GM21526 (cell line): ENCODE measurements at regions not wholly inside any gene's neighbourhood (a gene's known extent, or its start where the extent isn't known, plus 50 kb on each side); places are given as distances from the start of the nearest gene placed in this dataset.
"Not testable (repeated sequence)": the region's sequence is repeated elsewhere in the genome, so short reads cannot be mapped to it uniquely, and the experiment has no call there.

Experiments used
- ATAC-seq: cut with Tn5 transposase; IDR thresholded peaks from one replicate; pipeline ENCODE4 v1.9.1; 2021; ENCODE audit warnings: moderate library complexity; ENCODE audit not compliant: unreplicated experiment, low FRiP score

DNA sequence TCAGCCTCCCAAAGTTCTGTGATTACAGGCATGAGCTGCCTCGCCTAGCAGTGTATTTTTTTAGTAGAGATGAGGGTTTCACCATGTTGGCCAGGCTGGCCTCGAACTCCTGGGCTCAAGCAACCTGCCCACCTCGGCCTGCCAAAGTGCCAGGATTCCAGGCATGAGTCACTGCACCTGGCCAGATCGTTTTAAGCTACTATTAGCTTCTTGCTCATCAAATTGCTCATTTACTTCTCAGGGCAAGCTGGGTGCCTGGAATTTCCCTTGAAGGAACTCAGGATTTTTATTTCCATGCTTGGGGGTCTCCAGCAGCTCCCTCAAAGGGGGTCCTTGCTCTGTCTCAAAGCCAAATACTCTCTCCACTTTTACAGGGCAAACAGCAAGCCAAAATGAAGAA is 798.0 kb upstream of the AUTS2 start:
- no peak for ATAC-seq

DNA sequence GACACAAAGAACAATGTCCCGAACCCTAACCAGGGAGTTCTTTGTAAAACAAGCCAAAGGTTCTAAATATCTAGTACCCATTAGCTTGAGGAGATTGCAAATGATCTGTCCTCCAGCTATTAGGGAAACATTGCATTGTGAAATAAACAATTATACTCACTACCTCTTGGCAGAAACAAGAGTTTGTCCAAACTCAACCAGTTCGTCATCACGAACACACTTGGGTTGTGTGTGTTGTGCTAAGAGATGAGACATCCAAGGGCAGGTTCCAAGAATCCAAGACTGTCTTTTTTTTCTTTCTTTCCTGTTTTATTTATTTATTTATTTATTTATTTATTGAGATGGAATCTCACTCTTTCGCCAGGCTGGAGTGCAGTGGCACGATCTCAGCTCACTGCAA is 793.1 kb upstream of the AUTS2 start:
- ATAC-seq = no peak

DNA sequence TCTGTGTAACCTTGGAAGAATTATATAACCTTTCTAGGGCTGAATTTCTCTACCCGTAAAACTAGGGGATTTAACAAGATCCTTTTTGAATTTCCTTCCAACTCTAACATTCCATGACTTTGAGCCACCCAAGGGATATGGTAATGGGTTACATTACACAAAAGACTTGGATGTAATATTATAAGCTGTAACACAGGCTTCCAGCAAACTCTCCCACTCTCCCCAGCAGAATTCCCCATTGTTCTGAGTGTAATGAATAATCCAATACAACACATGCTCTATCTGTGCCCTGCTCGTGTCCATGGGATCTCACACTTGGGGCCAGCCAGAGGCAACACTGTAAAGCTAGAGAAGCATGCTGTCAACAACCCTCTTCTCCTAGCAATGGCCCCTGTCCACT is 790.6 kb upstream of the AUTS2 start:
- no peak for ATAC-seq

DNA sequence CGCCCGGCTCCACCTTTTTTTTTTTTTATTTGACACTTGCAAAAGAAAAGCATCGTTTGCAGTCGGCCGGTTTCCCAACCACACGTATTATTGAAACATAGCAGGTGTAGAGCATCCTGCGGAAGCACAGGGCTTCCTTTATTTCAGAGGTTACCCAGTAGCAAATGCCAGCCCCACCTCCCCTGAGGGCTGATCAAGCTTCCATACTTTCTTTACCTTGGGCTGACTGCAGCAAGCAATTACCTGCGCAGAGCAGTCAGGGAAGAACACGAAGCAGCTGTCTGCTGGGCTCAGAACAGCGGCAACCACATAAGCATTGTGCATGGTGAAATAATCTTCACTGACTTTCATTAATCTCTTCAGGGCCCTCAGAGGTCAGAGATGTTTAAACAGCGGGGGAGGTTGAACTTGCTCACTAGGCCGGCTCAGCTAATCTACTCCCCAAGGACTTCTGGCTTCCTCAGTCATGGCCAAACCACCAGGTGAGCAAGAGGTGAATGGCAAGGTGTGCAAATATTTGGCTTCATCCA is 784.7 kb upstream of the AUTS2 start:
- ATAC-seq = no peak

DNA sequence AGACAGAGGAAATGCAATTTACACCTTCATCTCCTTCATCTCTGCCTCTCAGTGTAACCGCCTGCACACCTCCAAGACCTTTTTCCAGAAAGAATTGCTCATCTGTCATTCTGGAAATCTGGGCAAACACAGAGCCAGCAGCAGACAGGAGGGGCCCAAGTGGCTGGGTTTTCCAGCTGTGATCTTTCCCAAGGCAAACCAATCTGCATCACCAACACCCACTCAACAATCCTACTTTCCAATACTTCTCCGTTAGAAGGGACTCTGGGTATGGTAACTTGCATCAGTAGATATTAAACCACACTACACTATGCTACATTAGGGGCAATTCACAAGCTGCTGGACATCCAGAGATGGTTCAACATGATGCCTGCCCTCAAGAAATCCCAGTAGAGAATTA is 781.8 kb upstream of the AUTS2 start:
- ATAC-seq = no peak

DNA sequence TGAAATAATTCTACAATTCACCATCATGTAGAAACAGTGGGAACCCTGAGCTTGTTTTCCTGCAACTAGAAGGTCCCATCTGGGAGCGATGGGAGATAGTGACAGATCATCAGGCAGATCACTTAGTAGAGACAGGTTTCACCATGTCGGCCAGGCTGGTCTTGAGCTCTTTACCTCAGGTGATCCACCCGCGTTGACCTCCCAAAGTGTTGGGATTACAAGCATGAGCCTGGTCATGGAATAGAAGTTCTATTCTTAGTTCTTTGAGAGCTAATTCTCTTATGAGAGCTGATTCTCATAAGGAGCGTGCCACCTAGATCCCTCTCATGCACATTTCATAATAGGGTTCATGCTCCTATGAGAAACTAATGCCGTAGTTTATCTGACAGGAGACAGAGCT is 778.0 kb upstream of the AUTS2 start:
- ATAC-seq = no peak

DNA sequence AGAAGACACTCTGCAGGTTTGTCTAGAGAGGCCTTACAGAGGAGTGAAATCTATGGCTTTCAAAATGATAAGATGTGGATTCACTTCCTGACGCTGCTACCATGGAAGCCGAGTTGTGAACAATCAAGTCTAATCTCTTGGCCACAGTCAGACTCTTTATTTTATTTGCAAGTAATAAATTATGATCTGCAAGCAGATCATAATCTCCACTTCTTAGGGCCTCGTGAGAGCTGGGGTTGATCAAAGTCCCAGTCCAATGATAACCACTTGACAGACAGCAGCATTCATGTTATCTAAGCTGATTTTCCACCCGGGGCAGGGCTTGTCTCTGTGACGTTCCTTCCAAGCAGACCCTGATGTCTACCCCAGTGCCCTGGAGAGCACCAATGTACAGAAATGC is 776.4 kb upstream of the AUTS2 start:
- ATAC-seq = no peak

DNA sequence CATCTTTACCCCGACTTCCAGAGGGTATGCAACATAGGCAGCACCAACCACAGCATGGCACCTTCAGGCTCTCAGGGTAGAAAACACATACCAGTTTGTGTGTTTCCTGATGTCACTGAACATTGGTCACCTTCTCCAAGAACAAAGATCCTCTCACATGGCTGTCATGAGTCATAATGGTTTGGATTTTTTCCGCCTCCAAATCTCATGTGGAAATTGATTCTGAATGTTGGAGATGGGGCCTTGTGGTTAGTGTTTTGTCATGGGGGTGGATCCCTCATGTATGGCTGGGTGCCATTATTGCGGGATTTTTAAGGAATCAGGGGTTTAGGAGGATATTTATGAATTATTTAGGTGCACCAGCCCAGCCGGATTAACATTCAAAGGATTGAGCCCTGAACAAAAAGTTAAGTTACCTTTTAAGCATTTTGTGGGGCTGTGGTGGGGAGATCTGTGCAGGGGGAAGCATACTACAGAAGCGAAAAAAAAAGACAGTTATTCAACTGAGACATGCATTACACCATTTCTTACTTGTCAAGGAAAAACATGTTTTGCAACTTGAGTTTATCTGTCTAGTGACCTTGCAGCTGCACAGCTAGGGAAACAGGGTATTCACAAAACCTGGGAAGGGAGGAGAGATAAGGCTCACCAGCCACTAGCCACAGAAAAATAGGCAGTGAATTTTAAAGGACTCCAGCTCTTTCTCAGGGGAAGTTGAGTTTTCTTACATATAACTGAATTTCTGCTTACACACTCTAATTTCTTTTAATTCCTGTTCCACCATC is 774.1 kb upstream of the AUTS2 start:
- no peak for ATAC-seq

DNA sequence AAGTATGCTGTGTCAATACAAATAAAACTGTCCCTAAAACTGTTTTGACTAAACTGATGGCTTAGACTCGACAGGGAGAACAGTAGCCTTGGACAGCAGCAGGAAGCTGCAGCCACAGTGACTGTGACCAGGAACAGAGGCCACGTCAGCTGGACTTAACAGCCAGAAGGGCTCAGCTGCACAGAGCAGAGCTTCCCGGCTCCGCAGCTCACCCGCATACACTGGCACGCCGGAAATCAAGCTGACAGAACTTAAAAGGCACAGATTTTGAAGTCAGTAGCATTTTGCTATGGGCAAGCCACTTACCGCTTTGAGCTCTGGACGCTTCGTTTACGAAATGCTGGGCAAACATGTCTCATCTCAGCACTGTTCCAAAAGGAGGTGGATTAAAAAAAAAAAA is 769.7 kb upstream of the AUTS2 start:
- ATAC-seq = no peak

DNA sequence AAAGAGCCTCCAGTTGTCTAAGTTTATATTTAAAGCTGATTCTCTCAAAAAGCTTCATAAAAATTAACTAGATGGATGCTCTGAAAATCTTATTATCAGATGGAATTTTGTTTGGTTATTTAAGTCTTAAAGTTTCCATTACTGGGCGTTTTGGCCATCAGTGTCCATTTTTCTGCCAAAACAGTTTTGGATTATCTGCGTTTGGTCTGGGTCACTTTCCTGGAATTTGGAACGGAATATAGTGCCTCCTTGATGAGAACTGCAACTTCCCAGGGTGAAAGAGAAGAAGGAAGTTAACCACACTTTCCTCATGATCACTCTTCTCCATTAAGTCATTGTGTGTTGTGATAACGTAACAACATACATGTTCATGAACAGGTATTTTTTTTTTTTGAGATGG is 764.9 kb upstream of the AUTS2 start:
- no peak for ATAC-seq

DNA sequence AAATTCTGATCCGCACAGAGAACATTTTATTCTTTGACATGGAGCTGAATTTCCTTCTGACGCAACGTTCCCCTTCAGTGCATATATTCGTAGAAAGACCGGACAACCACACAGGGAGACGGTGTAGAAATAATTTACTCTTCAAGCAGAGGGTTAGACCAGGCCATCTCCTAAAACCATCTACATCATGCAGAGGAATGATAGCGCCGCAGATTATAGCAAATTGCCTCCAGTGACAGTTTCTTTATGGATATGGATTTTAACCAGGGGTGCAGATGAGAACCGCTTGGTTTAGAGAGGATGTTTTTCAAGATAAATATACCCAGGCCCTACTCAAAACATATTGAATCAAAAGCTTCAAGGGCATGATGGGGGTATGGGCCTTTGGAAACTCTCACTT is 759.3 kb upstream of the AUTS2 start:
- ATAC-seq = no peak

DNA sequence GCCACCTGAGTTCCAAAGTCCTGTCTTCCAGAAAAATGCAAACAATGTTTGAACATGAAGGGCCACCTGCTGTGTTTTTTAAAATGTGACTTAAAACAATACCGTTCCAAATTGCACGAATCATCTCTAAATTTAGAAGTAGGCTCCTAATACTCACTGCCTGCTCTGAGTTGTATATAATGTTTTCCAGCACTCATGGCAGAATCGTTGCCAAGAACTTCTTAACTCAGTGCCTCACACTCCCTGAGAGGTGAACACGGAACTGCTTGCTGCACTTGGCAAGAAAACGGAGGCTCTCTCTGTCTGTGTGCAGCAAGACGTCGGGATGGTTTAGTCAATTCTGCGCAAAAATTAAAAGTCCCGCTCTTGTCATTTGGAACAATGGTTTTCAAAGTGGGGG is 757.3 kb upstream of the AUTS2 start:
- no peak for ATAC-seq

DNA sequence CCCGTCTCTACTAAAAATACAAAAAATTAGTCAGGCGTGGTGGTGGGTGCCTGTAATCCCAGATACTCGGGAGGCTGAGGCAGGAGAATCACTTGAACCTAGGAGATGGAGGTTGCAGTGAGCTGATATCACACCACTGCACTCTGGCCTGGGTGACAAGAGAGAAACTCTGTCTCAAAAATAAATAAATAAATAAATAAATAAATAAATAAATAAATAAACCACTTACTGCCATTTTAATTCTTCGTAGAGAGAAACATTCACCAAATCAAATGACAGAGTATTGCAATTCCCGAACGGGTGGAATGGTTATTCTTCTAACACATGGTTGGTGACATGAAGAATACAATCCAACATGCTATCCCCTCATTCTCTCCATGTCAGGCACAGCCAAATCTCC is 754.3 kb upstream of the AUTS2 start:
- not testable (repeated sequence) for ATAC-seq

DNA sequence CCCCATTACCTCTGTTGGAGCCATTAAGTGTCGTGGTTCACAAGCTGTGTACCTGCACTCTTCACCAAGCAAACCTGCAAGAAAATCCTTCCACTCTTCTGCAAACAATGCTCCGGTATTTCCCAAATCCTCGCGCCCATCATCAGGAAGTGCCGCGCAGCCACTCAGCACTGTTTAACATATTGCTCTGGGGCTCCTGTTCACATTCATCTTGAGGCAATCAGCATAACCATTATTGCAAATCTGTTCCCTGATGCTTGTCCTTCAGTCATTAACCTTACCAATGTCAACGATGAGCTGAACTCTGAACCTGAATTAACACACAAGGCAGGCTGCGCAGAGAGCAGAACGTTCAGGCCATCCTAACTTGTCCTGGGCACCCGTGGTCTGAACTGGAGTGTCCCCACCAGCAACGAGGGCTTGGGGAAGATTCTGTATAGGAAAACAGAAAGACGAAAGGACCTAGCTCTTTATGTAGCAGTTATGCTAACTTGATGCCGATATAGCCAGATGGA is 751.4 kb upstream of the AUTS2 start:
- no peak for ATAC-seq

DNA sequence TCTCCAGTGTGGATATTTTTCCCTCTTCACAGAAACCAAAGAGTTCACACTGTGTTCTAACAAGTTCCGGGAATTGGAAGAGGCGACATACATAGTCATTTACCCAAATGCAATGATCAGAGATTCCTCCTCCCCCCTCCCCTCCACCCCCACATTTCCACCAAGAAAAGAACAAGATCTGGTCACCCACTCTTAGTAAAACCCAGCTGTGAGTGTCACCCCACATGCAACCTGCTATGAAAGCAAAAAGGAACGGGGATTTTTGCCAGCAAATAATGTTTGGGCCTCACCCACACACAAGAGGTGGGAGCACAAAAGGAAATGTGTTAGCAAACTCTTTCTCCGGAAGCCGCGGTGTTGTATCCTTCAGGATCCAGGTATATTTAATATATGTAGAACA is 745.0 kb upstream of the AUTS2 start:
- no peak for ATAC-seq

DNA sequence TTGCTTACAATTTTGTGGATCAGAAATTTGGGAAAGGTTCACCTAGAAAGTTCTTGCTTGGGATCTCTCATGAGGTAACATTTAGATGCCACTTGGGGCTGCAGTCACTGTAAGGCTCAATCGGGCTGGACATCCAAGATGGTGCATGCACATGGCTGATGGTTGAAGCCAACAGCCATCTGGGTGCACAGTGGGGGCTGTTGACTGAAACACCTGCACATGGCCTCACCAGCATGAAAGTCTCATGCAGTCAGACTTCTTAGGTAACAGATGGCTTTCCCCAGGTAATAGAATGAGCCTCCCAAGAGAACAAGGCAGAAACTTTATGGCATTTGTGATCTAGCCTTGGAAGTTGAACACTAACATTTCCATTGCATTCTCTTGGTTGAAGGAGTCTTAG is 740.7 kb upstream of the AUTS2 start:
- no peak for ATAC-seq

DNA sequence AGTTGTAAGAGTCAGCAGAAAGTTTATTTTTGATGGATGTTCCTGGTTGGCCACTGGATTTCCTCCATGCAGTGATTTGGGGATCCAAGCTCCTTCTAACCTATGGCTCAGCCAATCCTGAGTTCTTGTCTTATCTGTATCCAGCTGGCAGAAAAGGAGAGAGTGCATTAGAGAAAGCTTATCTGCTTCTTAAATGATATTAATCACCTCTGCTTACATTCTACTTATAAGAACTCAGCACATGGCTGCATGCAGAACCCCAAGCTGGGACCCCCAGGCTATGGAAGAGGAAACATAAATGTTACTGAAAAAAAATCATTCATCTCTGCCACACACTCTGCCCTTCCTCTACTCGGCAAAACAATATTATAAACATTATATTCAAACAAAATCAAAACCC is 739.8 kb upstream of the AUTS2 start:
- ATAC-seq = no peak

DNA sequence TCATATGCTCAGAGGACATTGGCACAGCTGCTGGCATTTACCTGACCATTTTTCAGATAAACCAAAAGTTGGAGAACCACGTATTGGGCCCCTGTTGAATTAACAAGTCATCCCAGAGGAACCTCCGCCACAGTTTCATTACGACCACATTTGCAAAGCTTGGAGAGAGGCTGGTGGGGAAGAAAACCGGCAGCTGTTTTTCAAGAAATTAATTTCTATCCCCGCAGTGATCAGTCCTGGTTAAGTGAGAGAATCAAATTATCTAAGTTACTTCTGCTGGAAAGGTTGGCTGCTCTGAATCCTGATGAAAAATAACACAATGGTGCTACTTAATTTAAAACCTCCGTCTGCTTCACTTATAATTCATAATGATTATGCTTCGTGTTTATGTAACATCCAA is 737.1 kb upstream of the AUTS2 start:
- ATAC-seq = no peak

DNA sequence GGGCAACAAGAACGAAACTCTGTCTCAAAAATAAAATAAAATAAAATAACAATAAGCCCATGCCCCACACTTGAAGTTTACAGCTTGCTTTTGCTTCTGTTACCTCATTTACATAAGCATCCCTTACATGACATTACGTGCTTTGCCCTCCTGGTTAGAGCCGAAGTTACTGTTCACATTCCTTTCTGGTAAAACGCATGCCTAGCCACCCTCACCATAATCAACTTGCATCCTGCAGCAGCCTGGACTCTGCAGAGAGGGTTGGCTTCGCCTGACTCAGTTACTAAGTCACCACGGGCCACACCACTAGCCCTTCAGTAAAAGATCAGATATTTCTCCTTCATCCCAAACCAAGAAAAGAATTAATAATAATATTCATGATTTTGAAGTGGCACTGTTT is 736.0 kb upstream of the AUTS2 start:
- no peak for ATAC-seq

DNA sequence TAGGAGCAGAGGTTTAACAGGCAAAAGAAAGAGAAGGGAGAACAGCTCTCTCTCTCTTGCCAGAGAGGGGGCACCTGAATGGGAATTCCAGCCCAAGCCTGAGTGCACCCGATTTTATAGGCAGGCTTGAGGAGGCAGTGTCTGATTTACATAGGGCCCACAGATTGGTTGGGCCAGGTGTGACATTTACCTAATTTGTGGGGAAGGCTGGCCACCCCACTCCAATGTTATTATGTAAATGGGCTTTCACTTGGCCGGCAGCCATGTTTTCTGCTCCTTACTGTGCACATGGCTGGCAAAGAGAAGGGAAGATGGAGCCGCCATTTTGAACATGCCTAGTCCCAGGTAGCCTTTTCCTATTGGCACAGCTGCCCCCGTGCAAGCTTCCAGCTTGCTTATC is 735.5 kb upstream of the AUTS2 start:
- ATAC-seq = no peak

DNA sequence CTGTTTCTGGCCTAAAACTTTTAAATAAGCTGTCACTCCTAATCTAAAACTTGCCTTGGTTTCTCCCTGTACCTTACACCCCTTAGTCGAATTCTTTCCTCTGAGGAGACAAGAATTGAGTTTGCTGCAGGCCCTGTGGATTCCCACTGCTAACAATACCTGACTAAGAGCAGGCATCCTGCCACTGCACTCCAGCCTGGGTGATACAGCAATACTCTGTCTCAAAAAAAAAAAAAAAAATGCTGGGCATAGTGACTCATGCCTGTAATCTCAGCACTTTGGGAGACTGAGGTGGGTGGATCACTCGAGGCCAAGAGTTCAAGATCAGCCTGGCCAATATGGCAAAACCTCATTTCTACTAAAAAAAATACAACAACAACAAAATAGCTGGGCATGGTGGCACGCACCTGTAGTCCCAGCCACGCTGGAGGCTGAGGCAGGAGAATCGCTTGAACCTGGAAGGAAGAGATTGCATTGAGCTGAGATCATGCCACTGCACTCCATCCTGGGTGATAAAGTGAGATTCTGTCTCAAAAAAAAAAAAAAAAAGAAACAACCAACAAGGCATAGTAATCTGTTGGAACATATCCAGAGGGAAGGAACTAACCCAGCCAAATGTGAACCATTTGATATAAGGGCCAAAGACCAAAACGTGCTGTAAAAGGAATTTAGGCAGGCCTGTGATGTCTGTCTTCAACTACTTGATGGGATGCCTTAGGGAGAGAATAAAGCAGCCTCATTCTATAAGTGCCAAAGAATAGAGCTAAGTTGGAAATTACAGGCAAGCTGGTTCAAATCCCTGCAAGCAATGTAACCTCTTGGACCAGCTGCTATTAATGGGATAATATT is 732.7 kb upstream of the AUTS2 start:
- ATAC-seq = no peak

DNA sequence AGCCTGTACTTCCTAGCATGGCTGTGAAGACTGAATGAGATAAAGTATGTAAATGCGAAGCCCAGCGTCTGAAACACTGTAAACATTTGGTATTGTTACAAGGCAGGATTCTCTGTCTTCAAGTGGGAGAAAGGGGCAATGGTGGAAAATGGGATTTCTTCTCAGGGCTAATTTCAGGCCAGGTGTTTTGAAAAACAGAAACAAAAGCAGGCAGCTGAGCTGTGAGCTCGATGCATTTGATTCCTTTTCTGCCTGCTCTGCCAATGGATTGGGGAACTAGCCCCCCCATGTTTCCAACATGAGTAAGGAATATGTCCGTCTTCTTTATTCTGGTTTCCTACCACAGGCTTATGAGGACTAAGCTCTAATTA is 732.1 kb upstream of the AUTS2 start:
- ATAC-seq = no peak
